ENCODE measurements at regions not wholly inside any gene's neighbourhood (a gene's known extent, or its start where the extent isn't known, plus 50 kb on each side); places are given as distances from the start of the nearest gene placed in this dataset.
A peak's percentile ranks its signal among the peaks of the same experiment; 100 is the strongest.

DNA sequence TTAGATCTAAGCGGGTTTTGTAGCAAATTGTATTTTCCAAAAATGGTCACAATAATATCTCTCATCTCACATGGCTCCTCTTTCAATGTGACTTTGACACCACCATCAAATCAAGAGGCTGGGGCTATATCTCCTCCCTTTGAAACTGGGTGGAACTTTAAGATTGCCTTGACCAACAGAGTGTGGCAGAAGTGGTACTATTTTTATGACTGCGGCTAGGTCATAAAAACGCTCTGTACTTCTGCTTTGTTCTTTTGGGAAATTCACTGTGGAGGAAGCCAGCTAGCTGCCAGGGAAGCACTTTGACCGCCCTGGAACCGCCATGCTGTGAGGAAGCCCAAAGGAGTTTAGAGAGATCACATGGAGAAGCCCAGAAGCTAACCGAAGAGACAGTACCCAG, 50.7 kb upstream of the ACOT11 start:
- H3K36me3 Mint-ChIP-seq = peaks cover 4 to 28% of the 10 kb centered on the region in 2 donors
- H3K27ac Mint-ChIP-seq = peak overlapping the region in 3 of 6 donors; percentile 57 to 81 (median 67)
- H3K4me1 Mint-ChIP-seq = peaks cover 30 to 36% (median 34%) of the 10 kb centered on the region in 3 donors
- ATAC-seq (ENCODE audit: low read depth in 2 of 2) (peak; percentile 57 to 69), DNase-seq (no peak)
- peaks cover 9 to 23% (median 16%) of the 10 kb centered on the region in 7 donors for H3K9me3 Mint-ChIP-seq
- H3K27me3 Mint-ChIP-seq = peaks cover 33 to 52% (median 38%) of the 10 kb centered on the region in 3 donors
- H3K4me3 Mint-ChIP-seq = peak overlapping the region in 4 of 8 donors; percentile 16 to 77 (median 62)

GRCh38 chr1:54495954-54496353, 52.1 kb upstream of the ACOT11 start:
- DNase-seq (no peak), ATAC-seq (ENCODE audit: low read depth in 2 of 2) (no peak)
- H3K4me1 Mint-ChIP-seq = peaks cover 30 to 38% (median 36%) of the 10 kb centered on the region in 3 donors
- H3K9me3 Mint-ChIP-seq = peaks cover 9 to 23% (median 16%) of the 10 kb centered on the region in 7 donors
- peaks cover 4 to 28% of the 10 kb centered on the region in 2 donors for H3K36me3 Mint-ChIP-seq
- H3K4me3 Mint-ChIP-seq = no peak overlapping the region
- H3K27ac Mint-ChIP-seq = peak overlapping the region in 1 of 6 donors; percentile 36
- H3K27me3 Mint-ChIP-seq = peaks cover 24 to 45% (median 30%) of the 10 kb centered on the region in 3 donors

- ATAC-seq (ENCODE audit: low read depth in 2 of 2) = no peak
- Mint-ChIP-seq H3K4me1 (peaks cover 31 to 36% (median 31%) of the 10 kb centered on the region in 3 donors), H3K36me3 (peaks cover 4 to 27% of the 10 kb centered on the region in 2 donors), H3K27ac (peak overlapping the region in 1 of 6 donors; percentile 84), H3K9me3 (peaks cover 9 to 23% (median 16%) of the 10 kb centered on the region in 7 donors), H3K27me3 (peaks cover 20 to 41% (median 24%) of the 10 kb centered on the region in 3 donors), H3K4me3 (peak overlapping the region in 1 of 8 donors; percentile 24)
- no peak for DNase-seq
These were observed 54.4 kb upstream of the ACOT11 start for GRCh38 chr1:54493608-54494007.

DNA sequence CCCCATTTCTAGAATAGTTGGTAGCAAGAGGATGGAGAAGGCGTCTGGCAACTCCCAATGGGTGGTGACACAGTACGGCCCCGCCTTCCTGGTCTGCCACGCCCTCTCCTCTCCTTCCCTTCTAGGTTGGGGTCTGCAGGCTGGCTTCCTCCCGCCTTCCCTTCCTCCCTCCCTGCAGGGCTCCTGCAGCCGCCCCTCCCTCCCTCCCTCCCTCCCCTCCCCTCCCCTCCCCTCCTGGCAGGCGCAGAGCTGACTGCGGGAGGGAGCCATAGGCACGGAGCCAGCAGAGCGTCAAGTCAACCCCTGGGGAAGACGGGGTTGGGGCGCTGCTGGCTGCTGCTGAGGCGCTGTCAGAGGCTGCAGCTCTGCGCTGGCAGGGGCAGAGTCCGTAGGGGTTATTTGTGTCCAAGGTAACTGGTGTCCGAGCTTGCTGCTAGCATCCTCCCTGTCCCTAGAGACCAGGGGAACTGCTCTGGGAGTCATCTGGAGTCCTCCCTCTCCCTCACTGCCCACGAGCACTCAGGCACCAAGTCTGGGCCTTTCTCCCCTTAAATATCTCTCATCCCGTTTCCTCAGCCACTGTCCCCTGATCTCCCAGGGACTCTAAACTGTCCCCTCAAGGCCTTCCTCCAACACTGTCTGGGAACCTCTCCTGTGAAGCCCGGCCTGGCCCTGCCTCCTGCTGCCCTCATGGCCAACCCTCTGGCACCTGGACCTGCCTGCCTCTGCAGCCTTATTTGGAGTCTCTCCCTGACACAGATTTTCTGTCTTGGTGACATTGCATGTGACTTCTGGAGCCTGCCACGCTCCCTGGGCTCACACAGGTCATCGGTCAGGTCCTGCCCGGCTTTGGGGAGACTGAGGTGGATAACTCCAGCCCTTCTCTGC, 57.4 kb upstream of the ACOT11 start:
- Mint-ChIP-seq H3K27me3 (peaks cover 11 to 34% (median 19%) of the 10 kb centered on the region in 3 donors), H3K36me3 (peaks cover 0 to 7% of the 10 kb centered on the region in 2 donors), H3K27ac (peak overlapping the region in 1 of 6 donors; percentile 42), H3K9me3 (peaks cover 0 to 2% (median 0%) of the 10 kb centered on the region in 7 donors), H3K4me1 (peaks cover 23 to 40% (median 32%) of the 10 kb centered on the region in 3 donors), H3K4me3 (peak overlapping the region in 6 of 8 donors; percentile 37 to 96 (median 62))
- ATAC-seq (ENCODE audit: low read depth in 2 of 2) = no peak
- no peak for DNase-seq

- H3K27me3 Mint-ChIP-seq = peaks cover 11 to 25% (median 17%) of the 10 kb centered on the region in 3 donors
- H3K4me3 Mint-ChIP-seq = peak overlapping the region; percentile 89 to 96 (median 92)
- ATAC-seq (ENCODE audit: low read depth in 2 of 2) (no peak), DNase-seq (no peak)
- H3K36me3 Mint-ChIP-seq = peaks cover 0 to 7% of the 10 kb centered on the region in 2 donors
- peaks cover 27 to 45% (median 32%) of the 10 kb centered on the region in 3 donors for H3K4me1 Mint-ChIP-seq
- H3K9me3 Mint-ChIP-seq = peaks cover 0 to 2% (median 0%) of the 10 kb centered on the region in 7 donors
- peak overlapping the region in 1 of 6 donors; percentile 9 for H3K27ac Mint-ChIP-seq
These were observed 58.3 kb upstream of the ACOT11 start for GRCh38 chr1:54489627-54490250.

GRCh38 chr1:54488779-54489626, 59.0 kb upstream of the ACOT11 start:
- DNase-seq (peak; percentile 76), ATAC-seq (ENCODE audit: low read depth in 2 of 2) (peak; percentile 72 to 75)
- Mint-ChIP-seq H3K36me3 (peaks cover 0 to 7% of the 10 kb centered on the region in 2 donors), H3K4me3 (peak overlapping the region; percentile 89 to 96 (median 92)), H3K4me1 (peaks cover 27 to 47% (median 32%) of the 10 kb centered on the region in 3 donors), H3K27ac (peak overlapping the region in 5 of 6 donors; percentile 69 to 83 (median 78)), H3K27me3 (peaks cover 11 to 19% (median 14%) of the 10 kb centered on the region in 3 donors), H3K9me3 (no peaks in the 10 kb centered on the region)

DNA sequence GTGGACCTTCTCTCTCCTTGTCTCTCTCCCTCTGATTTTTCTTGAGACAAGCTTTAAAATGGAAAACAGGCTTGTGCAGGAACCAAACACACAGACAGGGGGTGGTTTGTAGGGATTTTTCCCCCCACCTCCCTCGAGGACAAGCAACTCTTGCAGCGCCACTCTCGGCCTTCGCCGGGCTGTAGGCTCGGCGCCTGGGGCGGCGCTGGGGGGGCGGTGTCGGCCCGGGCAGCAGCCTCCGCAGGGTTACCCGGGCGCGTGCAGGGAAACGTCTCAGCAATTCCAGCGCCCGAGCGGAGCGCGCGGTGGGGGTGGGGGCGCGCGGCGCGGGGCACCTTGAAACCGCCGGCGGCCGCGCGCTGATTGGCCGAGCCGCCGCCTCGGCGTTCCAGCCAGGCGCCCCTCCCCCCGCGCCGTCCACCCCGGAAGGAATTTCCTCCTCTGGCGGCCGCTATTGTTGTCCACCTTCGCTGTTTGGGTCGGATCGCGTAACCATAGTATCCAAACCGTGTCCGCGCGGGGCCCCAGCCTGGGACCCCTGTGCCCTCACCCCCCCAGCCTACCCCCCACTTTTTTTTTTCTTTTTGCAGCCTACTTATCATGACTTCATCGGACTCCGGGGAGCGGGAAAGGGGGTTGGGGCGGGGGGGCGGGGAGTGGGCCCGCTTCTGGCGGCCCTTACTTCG, 59.8 kb upstream of the ACOT11 start:
- no peaks in the 10 kb centered on the region for H3K9me3 Mint-ChIP-seq
- ATAC-seq (ENCODE audit: low read depth in 2 of 2) (peak; percentile 50 to 56), DNase-seq (peak; percentile 53)
- peak overlapping the region in 4 of 6 donors; percentile 37 to 92 (median 72) for H3K27ac Mint-ChIP-seq
- H3K4me3 Mint-ChIP-seq = peak overlapping the region; percentile 89 to 96 (median 92)
- peaks cover 5 to 11% (median 9%) of the 10 kb centered on the region in 3 donors for H3K27me3 Mint-ChIP-seq
- peaks cover 0 to 1% of the 10 kb centered on the region in 2 donors for H3K36me3 Mint-ChIP-seq
- H3K4me1 Mint-ChIP-seq = peaks cover 22 to 41% (median 27%) of the 10 kb centered on the region in 3 donors

DNA sequence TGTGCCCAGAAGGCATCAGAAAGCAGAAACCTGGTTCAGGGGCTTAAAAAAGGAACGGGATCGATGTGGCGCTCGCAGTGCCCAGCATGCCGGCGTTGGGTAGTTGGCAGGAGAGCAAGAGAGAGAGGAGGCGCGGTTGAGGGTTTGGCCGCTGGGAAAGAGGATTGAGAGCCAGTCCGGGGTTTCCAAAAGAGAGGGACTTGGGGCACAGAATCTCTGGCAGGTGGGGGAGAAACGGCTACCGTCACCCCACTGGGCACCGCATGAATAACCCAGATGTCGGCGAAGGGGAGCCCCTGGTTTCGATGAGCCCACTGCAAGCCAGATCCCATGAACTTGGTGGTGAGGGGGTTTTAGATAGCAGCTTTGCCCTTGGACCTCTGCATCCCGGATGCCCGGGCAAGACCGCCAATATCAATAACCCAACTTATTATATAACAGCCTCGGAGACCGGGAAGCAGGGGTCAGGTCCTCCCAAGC, 60.4 kb upstream of the ACOT11 start:
- peaks cover 22 to 41% (median 27%) of the 10 kb centered on the region in 3 donors for H3K4me1 Mint-ChIP-seq

GRCh38 chr1:54486907-54487306, 61.1 kb upstream of the ACOT11 start:
- Mint-ChIP-seq H3K27ac (peak overlapping the region in 4 of 6 donors; percentile 55 to 91 (median 69)), H3K4me1 (peaks cover 23 to 46% (median 29%) of the 10 kb centered on the region in 3 donors), H3K27me3 (peaks cover 5 to 9% (median 8%) of the 10 kb centered on the region in 3 donors), H3K36me3 (no peaks in the 10 kb centered on the region), H3K4me3 (peak overlapping the region; percentile 89 to 96 (median 92)), H3K9me3 (no peaks in the 10 kb centered on the region)
- DNase-seq (no peak), ATAC-seq (ENCODE audit: low read depth in 2 of 2) (no peak)

More for the DNA sequence above, 60.4 kb upstream of the ACOT11 start:
- no peaks in the 10 kb centered on the region for H3K36me3 Mint-ChIP-seq
- no peaks in the 10 kb centered on the region for H3K9me3 Mint-ChIP-seq
- peak overlapping the region; percentile 89 to 96 (median 92) for H3K4me3 Mint-ChIP-seq
- peak in 1 of 2 donors; percentile 4 for ATAC-seq (ENCODE audit: low read depth in 2 of 2)
- peak overlapping the region; percentile 1 to 91 (median 72) for H3K27ac Mint-ChIP-seq
- no peak for DNase-seq
- H3K27me3 Mint-ChIP-seq = peaks cover 5 to 9% (median 8%) of the 10 kb centered on the region in 3 donors

GRCh38 chr1:54485416-54485815, 62.6 kb upstream of the ACOT11 start:
- Mint-ChIP-seq H3K9me3 (no peaks in the 10 kb centered on the region), H3K27ac (peak overlapping the region in 3 of 6 donors; percentile 34 to 75 (median 44)), H3K4me1 (peaks cover 33 to 55% (median 44%) of the 10 kb centered on the region in 3 donors), H3K27me3 (no peaks in the 10 kb centered on the region), H3K4me3 (peak overlapping the region in 1 of 8 donors; percentile 96), H3K36me3 (no peaks in the 10 kb centered on the region)
- DNase-seq (no peak), ATAC-seq (ENCODE audit: low read depth in 2 of 2) (no peak)

- Mint-ChIP-seq H3K4me1 (peaks cover 46 to 62% (median 50%) of the 10 kb centered on the region in 3 donors), H3K9me3 (no peaks in the 10 kb centered on the region), H3K27ac (peak overlapping the region in 3 of 6 donors; percentile 1 to 78 (median 3)), H3K4me3 (peak overlapping the region in 1 of 8 donors; percentile 96), H3K36me3 (no peaks in the 10 kb centered on the region), H3K27me3 (no peaks in the 10 kb centered on the region)
- ATAC-seq (ENCODE audit: low read depth in 2 of 2) = no peak
- DNase-seq = no peak
These were observed 64.1 kb upstream of the ACOT11 start for GRCh38 chr1:54483875-54484437.
